ENCODE measurements at regions not wholly inside any gene's neighbourhood (a gene's known extent, or its start where the extent isn't known, plus 50 kb on each side); places are given as distances from the start of the nearest gene placed in this dataset.

GRCh38 chr12:60930151-60930550, 1330.1 kb upstream of the USP15 start:
- no peaks in the 10 kb centered on the region for H3K27me3 ChIP-seq (ENCODE audit: control insufficient read depth, insufficient read depth, low read length)
- H3K4me1 ChIP-seq (ENCODE audit: control insufficient read depth, insufficient read depth, low read length) = no peaks in the 10 kb centered on the region
- H3K9me3 ChIP-seq (ENCODE audit: control insufficient read depth, low read depth, low read length) = peaks cover 2% of the 10 kb centered on the region
- H3K4me3 ChIP-seq (ENCODE audit: low read length) = no peak overlapping the region
- H3K27ac ChIP-seq (ENCODE audit: low read length) = no peak overlapping the region
- no peaks in the 10 kb centered on the region for H3K36me3 ChIP-seq (ENCODE audit: control insufficient read depth, insufficient read depth, low read length)
- no peak for DNase-seq

DNA sequence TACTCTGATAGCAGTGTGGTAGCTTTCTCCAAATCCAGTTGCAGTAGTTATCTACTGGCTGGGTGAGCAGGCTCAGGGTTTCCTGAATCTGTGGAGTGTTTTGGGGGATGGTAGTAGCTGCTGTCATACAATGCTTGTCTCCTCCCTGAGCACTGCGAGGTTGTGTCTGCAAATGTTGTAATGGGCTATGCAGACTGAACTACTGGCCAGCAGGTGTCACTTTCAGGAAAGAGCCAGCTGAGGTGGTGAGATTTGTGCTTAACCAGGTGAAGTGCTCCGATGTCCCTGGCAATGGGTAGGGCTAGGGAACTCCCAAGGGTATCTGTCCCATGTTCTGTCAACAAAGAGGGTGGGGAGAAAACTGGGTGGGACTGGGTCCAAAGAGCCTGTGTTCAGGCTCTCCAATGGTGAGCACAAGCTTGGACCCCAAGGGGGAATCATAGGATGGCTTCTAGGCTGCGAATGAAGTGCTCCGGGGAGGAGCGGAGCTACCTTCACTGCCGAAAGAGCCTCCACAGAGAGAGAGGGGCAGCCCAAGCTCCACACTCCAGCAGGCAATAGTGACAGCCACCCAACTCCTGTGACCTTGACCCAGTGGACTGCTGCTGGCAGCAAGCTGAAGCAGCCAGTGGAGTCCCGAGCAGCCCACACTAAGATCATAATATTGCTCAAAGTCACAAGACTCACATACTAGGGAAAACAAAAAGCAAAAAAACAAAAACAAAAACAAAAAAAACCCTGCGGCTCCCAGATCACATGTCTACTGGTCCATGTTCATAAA, 1324.0 kb upstream of the USP15 start:
- 100% methylated on average over 1 of the region's 8 CpGs for WGBS (ENCODE audit: insufficient coverage, low lambda C conversion rate)
- Histone ChIP-seq H3K4me1 (ENCODE audit: control insufficient read depth, insufficient read depth, low read length) (no peaks in the 10 kb centered on the region), H3K27ac (ENCODE audit: low read length) (no peak overlapping the region)

GRCh38 chr12:60947533-60947932, 1312.7 kb upstream of the USP15 start:
- Histone ChIP-seq H3K27ac (ENCODE audit: low read length) (no peak overlapping the region), H3K4me1 (ENCODE audit: control insufficient read depth, insufficient read depth, low read length) (no peaks in the 10 kb centered on the region), H3K36me3 (ENCODE audit: control insufficient read depth, insufficient read depth, low read length) (no peaks in the 10 kb centered on the region), H3K9me3 (ENCODE audit: control insufficient read depth, low read depth, low read length) (no peaks in the 10 kb centered on the region), H3K27me3 (ENCODE audit: control insufficient read depth, insufficient read depth, low read length) (no peaks in the 10 kb centered on the region), H3K4me3 (ENCODE audit: low read length) (no peak overlapping the region)
- WGBS (ENCODE audit: insufficient coverage, low lambda C conversion rate) = 100% methylated on average over 1 of the region's 2 CpGs
- DNase-seq = no peak

More for the DNA sequence above, 1324.0 kb upstream of the USP15 start:
- Histone ChIP-seq H3K4me3 (ENCODE audit: low read length) (no peak overlapping the region), H3K27me3 (ENCODE audit: control insufficient read depth, insufficient read depth, low read length) (no peaks in the 10 kb centered on the region), H3K9me3 (ENCODE audit: control insufficient read depth, low read depth, low read length) (peaks cover 6% of the 10 kb centered on the region), H3K36me3 (ENCODE audit: control insufficient read depth, insufficient read depth, low read length) (no peaks in the 10 kb centered on the region)
- DNase-seq = no peak

DNA sequence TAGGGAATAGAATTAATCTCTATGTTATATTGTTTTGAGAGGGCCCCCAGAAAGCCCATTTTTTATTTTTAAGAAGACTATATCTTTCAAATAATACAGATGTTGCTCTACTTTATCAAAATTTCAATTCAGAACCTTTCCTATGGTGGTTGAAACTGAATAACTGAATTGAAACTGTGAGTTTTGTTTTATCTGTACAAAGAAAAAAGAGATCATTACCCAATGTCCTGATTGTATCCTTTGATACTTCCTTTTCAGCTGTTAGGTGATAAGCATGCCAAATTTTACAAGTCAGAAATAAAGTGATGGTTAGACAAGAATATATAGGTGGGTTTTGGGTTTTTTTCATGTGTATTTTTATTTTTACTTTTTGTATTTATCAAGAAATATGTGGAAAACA, 1293.1 kb upstream of the USP15 start:
- no peak for DNase-seq
- Histone ChIP-seq H3K4me3 (ENCODE audit: low read length) (no peak overlapping the region), H3K4me1 (ENCODE audit: control insufficient read depth, insufficient read depth, low read length) (no peaks in the 10 kb centered on the region), H3K27me3 (ENCODE audit: control insufficient read depth, insufficient read depth, low read length) (no peaks in the 10 kb centered on the region), H3K36me3 (ENCODE audit: control insufficient read depth, insufficient read depth, low read length) (no peaks in the 10 kb centered on the region), H3K9me3 (ENCODE audit: control insufficient read depth, low read depth, low read length) (no peaks in the 10 kb centered on the region), H3K27ac (ENCODE audit: low read length) (no peak overlapping the region)

DNA sequence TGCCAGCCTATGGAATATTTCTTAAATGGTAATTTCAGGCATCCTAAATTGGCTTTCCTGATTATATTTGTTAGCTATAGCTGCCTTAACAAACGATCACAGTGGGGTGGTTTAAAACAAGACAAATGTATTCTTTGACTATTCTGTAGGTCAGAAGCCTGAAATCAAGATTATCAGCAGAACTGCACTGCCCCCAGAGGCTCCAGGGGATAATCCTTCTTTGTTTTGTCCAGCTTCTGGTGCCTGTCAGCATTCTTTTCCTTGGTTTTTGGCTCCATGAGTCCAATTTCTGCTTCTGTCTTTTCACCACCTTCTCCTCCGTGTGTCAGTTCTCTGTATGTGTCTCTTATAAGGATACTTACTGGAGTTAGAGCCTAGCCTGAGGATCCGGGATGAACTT, 1282.2 kb upstream of the USP15 start:
- DNase-seq = no peak
- H3K4me1 ChIP-seq (ENCODE audit: control insufficient read depth, insufficient read depth, low read length) = no peaks in the 10 kb centered on the region
- H3K27me3 ChIP-seq (ENCODE audit: control insufficient read depth, insufficient read depth, low read length) = no peaks in the 10 kb centered on the region

GRCh38 chr12:60980558-60980957, 1279.6 kb upstream of the USP15 start:
- no peaks in the 10 kb centered on the region for H3K27me3 ChIP-seq (ENCODE audit: control insufficient read depth, insufficient read depth, low read length)
- no peak overlapping the region for H3K27ac ChIP-seq (ENCODE audit: low read length)
- H3K9me3 ChIP-seq (ENCODE audit: control insufficient read depth, low read depth, low read length) = no peaks in the 10 kb centered on the region
- DNase-seq = no peak
- no peaks in the 10 kb centered on the region for H3K36me3 ChIP-seq (ENCODE audit: control insufficient read depth, insufficient read depth, low read length)
- WGBS (ENCODE audit: insufficient coverage, low lambda C conversion rate) = 78% methylated on average over 1 of the region's 1 CpG
- no peak overlapping the region for H3K4me3 ChIP-seq (ENCODE audit: low read length)
- H3K4me1 ChIP-seq (ENCODE audit: control insufficient read depth, insufficient read depth, low read length) = no peaks in the 10 kb centered on the region

More for the DNA sequence above, 1282.2 kb upstream of the USP15 start:
- Histone ChIP-seq H3K27ac (ENCODE audit: low read length) (no peak overlapping the region), H3K4me3 (ENCODE audit: low read length) (no peak overlapping the region), H3K36me3 (ENCODE audit: control insufficient read depth, insufficient read depth, low read length) (no peaks in the 10 kb centered on the region), H3K9me3 (ENCODE audit: control insufficient read depth, low read depth, low read length) (no peaks in the 10 kb centered on the region)
- no CpG with 5 or more reads among the region's 3 CpGs for WGBS (ENCODE audit: insufficient coverage, low lambda C conversion rate)

DNA sequence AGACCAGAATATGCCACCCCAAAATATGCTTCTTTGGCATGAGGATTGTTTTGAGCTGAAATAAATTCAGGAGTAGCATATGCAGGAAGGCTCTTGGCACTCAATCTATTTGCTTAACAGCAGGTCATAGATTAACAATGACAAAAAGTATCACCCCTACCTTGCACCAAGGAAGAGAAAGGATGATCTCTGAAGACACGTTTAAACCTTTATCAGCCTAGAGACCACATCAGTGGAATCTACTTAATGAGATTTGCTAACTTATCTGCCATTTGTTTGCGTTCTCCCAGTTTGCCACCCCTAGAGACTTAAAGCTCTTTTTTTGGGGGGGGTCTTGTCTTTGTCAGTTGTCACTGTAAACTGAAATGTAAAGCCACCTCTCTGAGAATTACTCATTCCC, 1278.7 kb upstream of the USP15 start:
- no peak for DNase-seq
- no CpG with 5 or more reads among the region's 2 CpGs for WGBS (ENCODE audit: insufficient coverage, low lambda C conversion rate)
- no peaks in the 10 kb centered on the region for H3K9me3 ChIP-seq (ENCODE audit: control insufficient read depth, low read depth, low read length)
- H3K36me3 ChIP-seq (ENCODE audit: control insufficient read depth, insufficient read depth, low read length) = no peaks in the 10 kb centered on the region
- H3K27me3 ChIP-seq (ENCODE audit: control insufficient read depth, insufficient read depth, low read length) = no peaks in the 10 kb centered on the region
- H3K4me1 ChIP-seq (ENCODE audit: control insufficient read depth, insufficient read depth, low read length) = no peaks in the 10 kb centered on the region
- no peak overlapping the region for H3K27ac ChIP-seq (ENCODE audit: low read length)
- H3K4me3 ChIP-seq (ENCODE audit: low read length) = no peak overlapping the region

- no peak overlapping the region for H3K4me3 ChIP-seq (ENCODE audit: low read length)
- no peak overlapping the region for H3K27ac ChIP-seq (ENCODE audit: low read length)
- no peaks in the 10 kb centered on the region for H3K36me3 ChIP-seq (ENCODE audit: control insufficient read depth, insufficient read depth, low read length)
- 86% methylated on average over 2 of the region's 2 CpGs for WGBS (ENCODE audit: insufficient coverage, low lambda C conversion rate)
- DNase-seq = no peak
- H3K27me3 ChIP-seq (ENCODE audit: control insufficient read depth, insufficient read depth, low read length) = no peaks in the 10 kb centered on the region
- no peaks in the 10 kb centered on the region for H3K9me3 ChIP-seq (ENCODE audit: control insufficient read depth, low read depth, low read length)
- H3K4me1 ChIP-seq (ENCODE audit: control insufficient read depth, insufficient read depth, low read length) = no peaks in the 10 kb centered on the region
These were observed 1268.1 kb upstream of the USP15 start for GRCh38 chr12:60992087-60992486.

GRCh38 chr12:60995256-60995825, 1264.9 kb upstream of the USP15 start:
- H3K27me3 ChIP-seq (ENCODE audit: control insufficient read depth, insufficient read depth, low read length) = no peaks in the 10 kb centered on the region
- no peaks in the 10 kb centered on the region for H3K4me1 ChIP-seq (ENCODE audit: control insufficient read depth, insufficient read depth, low read length)
- no peak overlapping the region for H3K4me3 ChIP-seq (ENCODE audit: low read length)
- H3K36me3 ChIP-seq (ENCODE audit: control insufficient read depth, insufficient read depth, low read length) = no peaks in the 10 kb centered on the region
- 88% methylated on average over 1 of the region's 1 CpG for WGBS (ENCODE audit: insufficient coverage, low lambda C conversion rate)
- H3K9me3 ChIP-seq (ENCODE audit: control insufficient read depth, low read depth, low read length) = no peaks in the 10 kb centered on the region
- H3K27ac ChIP-seq (ENCODE audit: low read length) = no peak overlapping the region
- no peak for DNase-seq

- no peaks in the 10 kb centered on the region for H3K4me1 ChIP-seq (ENCODE audit: control insufficient read depth, insufficient read depth, low read length)
- no peak for DNase-seq
- no peak overlapping the region for H3K4me3 ChIP-seq (ENCODE audit: low read length)
- H3K9me3 ChIP-seq (ENCODE audit: control insufficient read depth, low read depth, low read length) = no peaks in the 10 kb centered on the region
- WGBS (ENCODE audit: insufficient coverage, low lambda C conversion rate) = 60% methylated on average over 1 of the region's 1 CpG
- no peaks in the 10 kb centered on the region for H3K27me3 ChIP-seq (ENCODE audit: control insufficient read depth, insufficient read depth, low read length)
- no peaks in the 10 kb centered on the region for H3K36me3 ChIP-seq (ENCODE audit: control insufficient read depth, insufficient read depth, low read length)
- H3K27ac ChIP-seq (ENCODE audit: low read length) = no peak overlapping the region
These were observed 1262.3 kb upstream of the USP15 start for GRCh38 chr12:60997869-60998378.

- H3K36me3 ChIP-seq (ENCODE audit: control insufficient read depth, insufficient read depth, low read length) = no peaks in the 10 kb centered on the region
- no peak overlapping the region for H3K4me3 ChIP-seq (ENCODE audit: low read length)
- no peak for DNase-seq
- no peaks in the 10 kb centered on the region for H3K9me3 ChIP-seq (ENCODE audit: control insufficient read depth, low read depth, low read length)
- no peak overlapping the region for H3K27ac ChIP-seq (ENCODE audit: low read length)
- no peaks in the 10 kb centered on the region for H3K27me3 ChIP-seq (ENCODE audit: control insufficient read depth, insufficient read depth, low read length)
- 100% methylated on average over 1 of the region's 2 CpGs for WGBS (ENCODE audit: insufficient coverage, low lambda C conversion rate)
- no peaks in the 10 kb centered on the region for H3K4me1 ChIP-seq (ENCODE audit: control insufficient read depth, insufficient read depth, low read length)
These were observed 1251.0 kb upstream of the USP15 start for GRCh38 chr12:61009192-61009591.
